OCI-LY3 (cell line): ENCODE measurements at regions not wholly inside any gene's neighbourhood (a gene's known extent, or its start where the extent isn't known, plus 50 kb on each side); places are given as distances from the start of the nearest gene placed in this dataset.

Experiments used
- EZH2phosphoT487 ChIP-seq: fragments of 200-600 bp; shearing (Covaris generic); IDR thresholded peaks from 2 replicates; pipeline ENCODE4 v1.6.1; 2018; ENCODE audit warnings: antibody characterized with exemption, mixed run types, low read depth
- TF ChIP-seq, protein P1 (sequence below): fragments of 200-600, 300-600 bp; sonication (generic); IDR thresholded peaks from 2 replicates; pipeline ENCODE4 v1.5.1; 2014; ENCODE audit warnings: antibody characterized with exemption, low read length, low read depth

GRCh38 chr3:6717026-6717943 is 143.6 kb upstream of the GRM7 start:
- TF ChIP-seq, protein P1, sequence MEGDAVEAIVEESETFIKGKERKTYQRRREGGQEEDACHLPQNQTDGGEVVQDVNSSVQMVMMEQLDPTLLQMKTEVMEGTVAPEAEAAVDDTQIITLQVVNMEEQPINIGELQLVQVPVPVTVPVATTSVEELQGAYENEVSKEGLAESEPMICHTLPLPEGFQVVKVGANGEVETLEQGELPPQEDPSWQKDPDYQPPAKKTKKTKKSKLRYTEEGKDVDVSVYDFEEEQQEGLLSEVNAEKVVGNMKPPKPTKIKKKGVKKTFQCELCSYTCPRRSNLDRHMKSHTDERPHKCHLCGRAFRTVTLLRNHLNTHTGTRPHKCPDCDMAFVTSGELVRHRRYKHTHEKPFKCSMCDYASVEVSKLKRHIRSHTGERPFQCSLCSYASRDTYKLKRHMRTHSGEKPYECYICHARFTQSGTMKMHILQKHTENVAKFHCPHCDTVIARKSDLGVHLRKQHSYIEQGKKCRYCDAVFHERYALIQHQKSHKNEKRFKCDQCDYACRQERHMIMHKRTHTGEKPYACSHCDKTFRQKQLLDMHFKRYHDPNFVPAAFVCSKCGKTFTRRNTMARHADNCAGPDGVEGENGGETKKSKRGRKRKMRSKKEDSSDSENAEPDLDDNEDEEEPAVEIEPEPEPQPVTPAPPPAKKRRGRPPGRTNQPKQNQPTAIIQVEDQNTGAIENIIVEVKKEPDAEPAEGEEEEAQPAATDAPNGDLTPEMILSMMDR, result no peak
- no peak for TF ChIP-seq EZH2phosphoT487
